ENCODE measurements at regions not wholly inside any gene's neighbourhood (a gene's known extent, or its start where the extent isn't known, plus 50 kb on each side); places are given as distances from the start of the nearest gene placed in this dataset.

- H3K36me3 Mint-ChIP-seq (ENCODE audit: low read depth), result no peaks in the 10 kb centered on the region
- ChIA-PET CTCF (no interaction called here), POLR2A (interaction anchor here (1.2 kb wide), 1 partner anchor 76 kb away, joined by 4 read pairs; no protein-coding TSS in a partner anchor)
- no peaks in the 10 kb centered on the region for H3K9me3 ChIP-seq (ENCODE audit: control insufficient read depth in 1 of 2, insufficient read depth in 1 of 2, low read length in 2 of 2)
- H3K9me3 Mint-ChIP-seq, result no peaks in the 10 kb centered on the region
- no peaks in the 10 kb centered on the region for H3K27me3 ChIP-seq (ENCODE audit: control insufficient read depth in 1 of 2, insufficient read depth in 2 of 2, low read length in 2 of 2)
- DNase-seq, result no peak
- no peak overlapping the region for H3K4me3 Mint-ChIP-seq
- no peak overlapping the region for H3K27ac ChIP-seq (ENCODE audit: low read depth in 1 of 2, low read length in 2 of 2)
- TF ChIP-seq CTCF (IDR thresholded peaks at IDR 0.05), result no peak
- H3K27me3 Mint-ChIP-seq, result no peaks in the 10 kb centered on the region
- H3K4me3 ChIP-seq (ENCODE audit: low read length), result no peak overlapping the region
- peaks cover 36% of the 10 kb centered on the region for H3K4me1 Mint-ChIP-seq (ENCODE audit: low read depth)
- peaks cover 11% of the 10 kb centered on the region for H3K4me1 ChIP-seq (ENCODE audit: insufficient read depth, low read length)
- no peak overlapping the region for H3K27ac Mint-ChIP-seq
- no peaks in the 10 kb centered on the region for H3K36me3 ChIP-seq (ENCODE audit: insufficient read depth, low read length)
- intact Hi-C loops (cut with DNase I, micrococcal nuclease), result no loop called here
- no peak for ATAC-seq (ENCODE audit: poor library complexity)
These were observed 76.1 kb upstream of the JAK1 start for GRCh38 chr1:65042467-65042866.

GRCh38 chr1:65044411-65044810, 78.1 kb upstream of the JAK1 start:
- Mint-ChIP-seq H3K4me1 (ENCODE audit: low read depth) (peaks cover 53% of the 10 kb centered on the region), H3K36me3 (ENCODE audit: low read depth) (no peaks in the 10 kb centered on the region), H3K27me3 (no peaks in the 10 kb centered on the region), H3K9me3 (no peaks in the 10 kb centered on the region), H3K4me3 (no peak overlapping the region), H3K27ac (peak overlapping the region; percentile 53)
- Histone ChIP-seq H3K9me3 (ENCODE audit: control insufficient read depth in 1 of 2, insufficient read depth in 1 of 2, low read length in 2 of 2) (no peaks in the 10 kb centered on the region), H3K27me3 (ENCODE audit: control insufficient read depth in 1 of 2, insufficient read depth in 2 of 2, low read length in 2 of 2) (no peaks in the 10 kb centered on the region), H3K27ac (ENCODE audit: low read depth in 1 of 2, low read length in 2 of 2) (no peak overlapping the region), H3K36me3 (ENCODE audit: insufficient read depth, low read length) (peaks cover 2% of the 10 kb centered on the region), H3K4me1 (ENCODE audit: insufficient read depth, low read length) (peaks cover 21% of the 10 kb centered on the region), H3K4me3 (ENCODE audit: low read length) (no peak overlapping the region)
- ATAC-seq (ENCODE audit: poor library complexity) (no peak), DNase-seq (no peak)
- TF ChIP-seq CTCF (IDR thresholded peaks at IDR 0.05), result no peak
- POLR2A ChIA-PET, result interaction anchor here (0.6 to 2.4 kb wide), 3 partner anchors 13 to 78 kb away, joined by 3 to 13 read pairs (median 3); partner anchors contain the start of gene JAK1
- CTCF ChIA-PET, result no interaction called here
- intact Hi-C loops (cut with DNase I, micrococcal nuclease), result no loop called here

- no peak for TF ChIP-seq CTCF (IDR thresholded peaks at IDR 0.05)
- POLR2A ChIA-PET, result interaction anchor here (0.6 to 2.4 kb wide), 3 partner anchors 13 to 79 kb away, joined by 3 to 13 read pairs (median 9); partner anchors contain the start of gene JAK1
- intact Hi-C loops (cut with DNase I, micrococcal nuclease), result no loop called here
- H3K4me1 ChIP-seq (ENCODE audit: insufficient read depth, low read length), result peaks cover 29% of the 10 kb centered on the region
- Mint-ChIP-seq H3K4me3 (no peak overlapping the region), H3K36me3 (ENCODE audit: low read depth) (no peaks in the 10 kb centered on the region), H3K27ac (no peak overlapping the region), H3K9me3 (no peaks in the 10 kb centered on the region), H3K27me3 (no peaks in the 10 kb centered on the region), H3K4me1 (ENCODE audit: low read depth) (peaks cover 62% of the 10 kb centered on the region)
- no peaks in the 10 kb centered on the region for H3K27me3 ChIP-seq (ENCODE audit: control insufficient read depth in 1 of 2, insufficient read depth in 2 of 2, low read length in 2 of 2)
- H3K27ac ChIP-seq (ENCODE audit: low read depth in 1 of 2, low read length in 2 of 2), result no peak overlapping the region
- no peak for DNase-seq
- no peak for ATAC-seq (ENCODE audit: poor library complexity)
- CTCF ChIA-PET, result interaction anchor here (0.6 to 3.8 kb wide), 2 partner anchors 11 to 30 kb away, joined by 5 to 12 read pairs; no protein-coding TSS in a partner anchor
- no peaks in the 10 kb centered on the region for H3K9me3 ChIP-seq (ENCODE audit: control insufficient read depth in 1 of 2, insufficient read depth in 1 of 2, low read length in 2 of 2)
- H3K36me3 ChIP-seq (ENCODE audit: insufficient read depth, low read length), result peaks cover 2% of the 10 kb centered on the region
- H3K4me3 ChIP-seq (ENCODE audit: low read length), result no peak overlapping the region
These were observed 78.9 kb upstream of the JAK1 start for GRCh38 chr1:65045022-65045817.

All from CD4-positive, alpha-beta T cell (primary cell).